ENCODE measurements at regions not wholly inside any gene's neighbourhood (a gene's known extent, or its start where the extent isn't known, plus 50 kb on each side); places are given as distances from the start of the nearest gene placed in this dataset.

- no peak overlapping the region for H3K4me3 Mint-ChIP-seq
- POLR2A ChIA-PET, result no interaction called here
- CTCF ChIA-PET, result no interaction called here
- H3K4me1 Mint-ChIP-seq, result peaks cover 34% of the 10 kb centered on the region
- no peaks in the 10 kb centered on the region for H3K36me3 Mint-ChIP-seq
- no peaks in the 10 kb centered on the region for H3K9me3 Mint-ChIP-seq
- H3K27ac Mint-ChIP-seq, result no peak overlapping the region; the same call in 1 of the 2 replicates
- H3K27me3 Mint-ChIP-seq (ENCODE audit: low read depth), result peaks cover 13% of the 10 kb centered on the region
- no peak for ATAC-seq
- no peak for TF ChIP-seq EMX1 (CRISPR knock-in tag; IDR thresholded peaks at IDR 0.05)
- no peak for TF ChIP-seq NR3C1 (CRISPR knock-in tag; conservative IDR thresholded peaks at IDR 0.05; ENCODE audit: low read depth)
- no peak for TF ChIP-seq NR2C2 (CRISPR knock-in tag; IDR thresholded peaks at IDR 0.05)
- no peak for TF ChIP-seq ELF4 (CRISPR knock-in tag; IDR thresholded peaks at IDR 0.05; ENCODE audit: low read depth)
- no peak for TF ChIP-seq NFE2L1 (CRISPR knock-in tag; IDR thresholded peaks at IDR 0.05)
- no peak for TF ChIP-seq CREB1 (CRISPR knock-in tag; IDR thresholded peaks at IDR 0.05)
- TF ChIP-seq, protein P1, sequence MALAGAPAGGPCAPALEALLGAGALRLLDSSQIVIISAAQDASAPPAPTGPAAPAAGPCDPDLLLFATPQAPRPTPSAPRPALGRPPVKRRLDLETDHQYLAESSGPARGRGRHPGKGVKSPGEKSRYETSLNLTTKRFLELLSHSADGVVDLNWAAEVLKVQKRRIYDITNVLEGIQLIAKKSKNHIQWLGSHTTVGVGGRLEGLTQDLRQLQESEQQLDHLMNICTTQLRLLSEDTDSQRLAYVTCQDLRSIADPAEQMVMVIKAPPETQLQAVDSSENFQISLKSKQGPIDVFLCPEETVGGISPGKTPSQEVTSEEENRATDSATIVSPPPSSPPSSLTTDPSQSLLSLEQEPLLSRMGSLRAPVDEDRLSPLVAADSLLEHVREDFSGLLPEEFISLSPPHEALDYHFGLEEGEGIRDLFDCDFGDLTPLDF (CRISPR knock-in tag; IDR thresholded peaks at IDR 0.05), result no peak
- TF ChIP-seq, protein P2, sequence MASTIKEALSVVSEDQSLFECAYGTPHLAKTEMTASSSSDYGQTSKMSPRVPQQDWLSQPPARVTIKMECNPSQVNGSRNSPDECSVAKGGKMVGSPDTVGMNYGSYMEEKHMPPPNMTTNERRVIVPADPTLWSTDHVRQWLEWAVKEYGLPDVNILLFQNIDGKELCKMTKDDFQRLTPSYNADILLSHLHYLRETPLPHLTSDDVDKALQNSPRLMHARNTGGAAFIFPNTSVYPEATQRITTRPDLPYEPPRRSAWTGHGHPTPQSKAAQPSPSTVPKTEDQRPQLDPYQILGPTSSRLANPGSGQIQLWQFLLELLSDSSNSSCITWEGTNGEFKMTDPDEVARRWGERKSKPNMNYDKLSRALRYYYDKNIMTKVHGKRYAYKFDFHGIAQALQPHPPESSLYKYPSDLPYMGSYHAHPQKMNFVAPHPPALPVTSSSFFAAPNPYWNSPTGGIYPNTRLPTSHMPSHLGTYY (CRISPR knock-in tag; IDR thresholded peaks at IDR 0.05), result no peak
- TF ChIP-seq TP53 (CRISPR knock-in tag; IDR thresholded peaks at IDR 0.05), result no peak
- no peak for TF ChIP-seq ZNF671 (CRISPR knock-in tag; IDR thresholded peaks at IDR 0.05)
- TF ChIP-seq JAZF1 (CRISPR knock-in tag; IDR thresholded peaks at IDR 0.05), result no peak
- TF ChIP-seq, protein P3, sequence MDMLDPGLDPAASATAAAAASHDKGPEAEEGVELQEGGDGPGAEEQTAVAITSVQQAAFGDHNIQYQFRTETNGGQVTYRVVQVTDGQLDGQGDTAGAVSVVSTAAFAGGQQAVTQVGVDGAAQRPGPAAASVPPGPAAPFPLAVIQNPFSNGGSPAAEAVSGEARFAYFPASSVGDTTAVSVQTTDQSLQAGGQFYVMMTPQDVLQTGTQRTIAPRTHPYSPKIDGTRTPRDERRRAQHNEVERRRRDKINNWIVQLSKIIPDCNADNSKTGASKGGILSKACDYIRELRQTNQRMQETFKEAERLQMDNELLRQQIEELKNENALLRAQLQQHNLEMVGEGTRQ (CRISPR knock-in tag; IDR thresholded peaks at IDR 0.05), result no peak
- no peak for TF ChIP-seq MLX (CRISPR knock-in tag; IDR thresholded peaks at IDR 0.05)
- TF ChIP-seq, protein P4, sequence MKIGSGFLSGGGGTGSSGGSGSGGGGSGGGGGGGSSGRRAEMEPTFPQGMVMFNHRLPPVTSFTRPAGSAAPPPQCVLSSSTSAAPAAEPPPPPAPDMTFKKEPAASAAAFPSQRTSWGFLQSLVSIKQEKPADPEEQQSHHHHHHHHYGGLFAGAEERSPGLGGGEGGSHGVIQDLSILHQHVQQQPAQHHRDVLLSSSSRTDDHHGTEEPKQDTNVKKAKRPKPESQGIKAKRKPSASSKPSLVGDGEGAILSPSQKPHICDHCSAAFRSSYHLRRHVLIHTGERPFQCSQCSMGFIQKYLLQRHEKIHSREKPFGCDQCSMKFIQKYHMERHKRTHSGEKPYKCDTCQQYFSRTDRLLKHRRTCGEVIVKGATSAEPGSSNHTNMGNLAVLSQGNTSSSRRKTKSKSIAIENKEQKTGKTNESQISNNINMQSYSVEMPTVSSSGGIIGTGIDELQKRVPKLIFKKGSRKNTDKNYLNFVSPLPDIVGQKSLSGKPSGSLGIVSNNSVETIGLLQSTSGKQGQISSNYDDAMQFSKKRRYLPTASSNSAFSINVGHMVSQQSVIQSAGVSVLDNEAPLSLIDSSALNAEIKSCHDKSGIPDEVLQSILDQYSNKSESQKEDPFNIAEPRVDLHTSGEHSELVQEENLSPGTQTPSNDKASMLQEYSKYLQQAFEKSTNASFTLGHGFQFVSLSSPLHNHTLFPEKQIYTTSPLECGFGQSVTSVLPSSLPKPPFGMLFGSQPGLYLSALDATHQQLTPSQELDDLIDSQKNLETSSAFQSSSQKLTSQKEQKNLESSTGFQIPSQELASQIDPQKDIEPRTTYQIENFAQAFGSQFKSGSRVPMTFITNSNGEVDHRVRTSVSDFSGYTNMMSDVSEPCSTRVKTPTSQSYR (CRISPR knock-in tag; IDR thresholded peaks at IDR 0.05), result no peak
- TF ChIP-seq, protein P5, sequence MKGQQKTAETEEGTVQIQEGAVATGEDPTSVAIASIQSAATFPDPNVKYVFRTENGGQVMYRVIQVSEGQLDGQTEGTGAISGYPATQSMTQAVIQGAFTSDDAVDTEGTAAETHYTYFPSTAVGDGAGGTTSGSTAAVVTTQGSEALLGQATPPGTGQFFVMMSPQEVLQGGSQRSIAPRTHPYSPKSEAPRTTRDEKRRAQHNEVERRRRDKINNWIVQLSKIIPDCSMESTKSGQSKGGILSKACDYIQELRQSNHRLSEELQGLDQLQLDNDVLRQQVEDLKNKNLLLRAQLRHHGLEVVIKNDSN (CRISPR knock-in tag; IDR thresholded peaks at IDR 0.05), result no peak
- TF ChIP-seq ZNF416 (CRISPR knock-in tag; IDR thresholded peaks at IDR 0.05), result no peak
- TF ChIP-seq TEAD4 (CRISPR knock-in tag; IDR thresholded peaks at IDR 0.05), result no peak
- TF ChIP-seq, protein P6, sequence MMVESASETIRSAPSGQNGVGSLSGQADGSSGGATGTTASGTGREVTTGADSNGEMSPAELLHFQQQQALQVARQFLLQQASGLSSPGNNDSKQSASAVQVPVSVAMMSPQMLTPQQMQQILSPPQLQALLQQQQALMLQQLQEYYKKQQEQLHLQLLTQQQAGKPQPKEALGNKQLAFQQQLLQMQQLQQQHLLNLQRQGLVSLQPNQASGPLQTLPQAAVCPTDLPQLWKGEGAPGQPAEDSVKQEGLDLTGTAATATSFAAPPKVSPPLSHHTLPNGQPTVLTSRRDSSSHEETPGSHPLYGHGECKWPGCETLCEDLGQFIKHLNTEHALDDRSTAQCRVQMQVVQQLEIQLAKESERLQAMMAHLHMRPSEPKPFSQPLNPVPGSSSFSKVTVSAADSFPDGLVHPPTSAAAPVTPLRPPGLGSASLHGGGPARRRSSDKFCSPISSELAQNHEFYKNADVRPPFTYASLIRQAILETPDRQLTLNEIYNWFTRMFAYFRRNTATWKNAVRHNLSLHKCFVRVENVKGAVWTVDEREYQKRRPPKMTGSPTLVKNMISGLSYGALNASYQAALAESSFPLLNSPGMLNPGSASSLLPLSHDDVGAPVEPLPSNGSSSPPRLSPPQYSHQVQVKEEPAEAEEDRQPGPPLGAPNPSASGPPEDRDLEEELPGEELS (CRISPR knock-in tag; IDR thresholded peaks at IDR 0.05), result no peak
- DNase-seq (ENCODE audit: low spot score), result no peak
Measured at GRCh38 chr17:36817483-36818048, 119.7 kb upstream of the LHX1 start.

Data from WTC11 (cell line).